Erythroblast (primary cell): ENCODE measurements at regions not wholly inside any gene's neighbourhood (a gene's known extent, or its start where the extent isn't known, plus 50 kb on each side); places are given as distances from the start of the nearest gene placed in this dataset.

ENCODE experiments used
- GATA1 ChIP-seq: IDR thresholded peaks from 2 replicates; pipeline ENCODE4 v1.6.1; 2011; ENCODE audit warnings: low read depth, mild to moderate bottlenecking, control low read depth, low read length, moderate library complexity
- POLR2A ChIP-seq: IDR thresholded peaks from 2 replicates; pipeline ENCODE4 v1.6.1; 2011; ENCODE audit warnings: mild to moderate bottlenecking, low read length

- TF ChIP-seq POLR2A (no peak), GATA1 (no peak)
These were observed 259.7 kb upstream of the RBMS1 start for GRCh38 chr2:160753331-160753654.
